Endothelial cell of umbilical vein (primary cell): ENCODE measurements at regions not wholly inside any gene's neighbourhood (a gene's known extent, or its start where the extent isn't known, plus 50 kb on each side); places are given as distances from the start of the nearest gene placed in this dataset.
"Not testable (repeated sequence)": the region's sequence is repeated elsewhere in the genome, so short reads cannot be mapped to it uniquely, and the experiment has no call there.

Experiments used
- BruUV-seq: library from RNA; stranded (reverse); fragments of 400-500 nt; replicated peaks from 2 replicates; lab custom pipeline; 2021; lab: Mats Ljungman, UMichigan
- CTCF ChIA-PET: fragments of 300-600, 350-600 bp; sonication (Branson Sonifier 250); formaldehyde crosslinking; loops from one replicate; lab custom pipeline; 2021; ENCODE audit warnings: antibody characterized with exemption, inconsistent platforms; lab: Charles Lee
- POLR2A ChIA-PET: fragments of 300-600, 350-600 bp; sonication (Branson Sonifier 250); formaldehyde crosslinking; loops from one replicate; lab custom pipeline; 2021; ENCODE audit warnings: antibody characterized with exemption, inconsistent platforms; lab: Charles Lee
- DNase-seq: peaks from one replicate; pipeline ENCODE4 v3.0.0-alpha.2; 2011; ENCODE audit warnings: low read depth, low spot score
- FAIRE-seq: peaks from 2 replicates; lab custom pipeline; 2011; peaks lifted over from hg19 to GRCh38; lab: Jason Lieb, UNC
- H2AFZ ChIP-seq: 2 replicates; pipeline ENCODE4 v1.6.0; 2012; ENCODE audit warnings: low read depth, low read length, control low read depth, inconsistent platforms
- H3K27ac ChIP-seq: 2 replicates; pipeline ENCODE4 v1.5.1; 2011; ENCODE audit warnings: low read depth, mild to moderate bottlenecking, control low read depth, low read length, moderate library complexity; ENCODE audit not compliant: insufficient read depth
- H3K27me3 ChIP-seq, 2 experiments: 2 replicates each; pipeline versions ENCODE4 v1.6.0 to v1.6.1; 2011; ENCODE audit warnings: low read length in 2 of 2, mixed read lengths in 1 of 2; ENCODE audit not compliant: control insufficient read depth in 2 of 2, insufficient read depth in 2 of 2
- H3K36me3 ChIP-seq, 2 experiments: 2 replicates in 1 of 2; 3 replicates in 1 of 2; pipeline ENCODE4 v1.5.1; 2011; ENCODE audit warnings: low read length in 2 of 2, mild to moderate bottlenecking in 1 of 2, moderate library complexity in 1 of 2; ENCODE audit not compliant: control insufficient read depth in 2 of 2, insufficient read depth in 2 of 2; ENCODE audit errors: extremely low read depth in 1 of 2
- H3K4me1 ChIP-seq: 3 replicates; pipeline ENCODE4 v1.5.1; 2011; ENCODE audit warnings: mild to moderate bottlenecking, low read length; ENCODE audit not compliant: control insufficient read depth, insufficient read depth; ENCODE audit errors: extremely low read depth
- H3K4me2 ChIP-seq: 2 replicates; pipeline ENCODE4 v1.6.1; 2011; ENCODE audit warnings: low read length, control low read depth, mixed read lengths; ENCODE audit not compliant: insufficient read depth
- H3K4me3 ChIP-seq, 3 experiments: fragments of 200-600 bp in 1 of 3; sonication (generic), shearing (Covaris generic) in 1 of 3; replicated peaks in 1 of 3; 2 replicates each; pipeline ENCODE4 v1.5.1; 2011 to 2016; ENCODE audit warnings: control low read depth in 3 of 3, low read length in 3 of 3, mild to moderate bottlenecking in 2 of 3, inconsistent platforms in 1 of 3, low read depth in 1 of 3, moderate library complexity in 1 of 3; ENCODE audit not compliant: insufficient read depth in 1 of 3
- H3K79me2 ChIP-seq: 2 replicates; pipeline ENCODE4 v1.6.0; 2012; ENCODE audit warnings: low read length, inconsistent platforms; ENCODE audit not compliant: control insufficient read depth, insufficient read depth
- H3K9ac ChIP-seq: replicated peaks from 2 replicates; pipeline ENCODE3; 2011; ENCODE audit warnings: low read length, control low read depth; ENCODE audit not compliant: insufficient read depth; ENCODE audit errors: extremely low read depth
- H3K9me1 ChIP-seq: replicated peaks from 3 replicates; pipeline ENCODE4 v1.6.0; 2011; ENCODE audit warnings: mild to moderate bottlenecking, low read length; ENCODE audit not compliant: control insufficient read depth, insufficient read depth; ENCODE audit errors: extremely low read depth
- H3K9me3 ChIP-seq: replicated peaks from 2 replicates; pipeline ENCODE4 v1.5.1; 2012; ENCODE audit warnings: low read length, inconsistent platforms; ENCODE audit not compliant: control insufficient read depth, insufficient read depth
- H4K20me1 ChIP-seq: replicated peaks from 2 replicates; pipeline ENCODE3; 2011; ENCODE audit warnings: mild to moderate bottlenecking, low read length; ENCODE audit not compliant: control insufficient read depth, insufficient read depth; ENCODE audit errors: extremely low read depth
- POLR2A ChIP-seq: IDR thresholded peaks from 2 replicates; pipeline ENCODE4 v1.6.1; 2012; ENCODE audit warnings: low read depth, mild to moderate bottlenecking, control low read depth, low read length
- dilution Hi-C: fragments of 300-500 bp; cut with MboI; formaldehyde crosslinking; loops from one replicate; pipeline ENCODE4 v1.15.0; 2019; ENCODE audit warnings: low sequenced_read_pairs; ENCODE audit not compliant: extremely low pct_ligation_motif_present
- intact Hi-C: fragments of 100-400 bp; cut with micrococcal nuclease; formaldehyde crosslinking; loops from one replicate; pipeline ENCODE4 v1.10.0; 2022
- TF ChIP-seq, protein P1 (sequence below): IDR thresholded peaks from 2 replicates; pipeline ENCODE4 v1.6.1; 2011; ENCODE audit not compliant: insufficient read depth, insufficient read length

DNA sequence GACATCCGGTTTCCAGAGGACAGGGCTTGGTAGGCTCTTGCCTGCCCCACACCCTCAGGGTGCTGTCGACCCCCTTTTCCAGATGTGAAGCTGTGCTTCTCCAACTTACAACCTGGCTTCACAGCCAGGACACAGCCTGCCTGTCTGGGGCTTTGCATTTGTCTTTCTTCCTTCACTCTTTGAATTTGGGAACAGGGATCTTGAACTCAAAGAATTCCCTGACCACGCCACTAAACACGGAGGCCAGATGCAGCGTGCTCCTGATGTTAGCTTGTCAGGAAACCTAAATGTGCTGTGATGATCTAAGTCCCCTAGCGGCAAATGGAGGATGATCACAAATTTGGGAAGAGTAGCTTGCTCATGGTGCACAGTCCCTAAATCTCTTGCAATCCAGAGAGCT lies 244.8 kb upstream of the RGMA start:
- dilution Hi-C loops (no loop called here), intact Hi-C loops (no loop called here)
- Histone ChIP-seq H3K9me1 (no peaks in the 10 kb centered on the region), H2AFZ (no peak overlapping the region), H3K4me2 (no peak overlapping the region), H3K4me1 (no peaks in the 10 kb centered on the region), H3K36me3 (no peaks in the 10 kb centered on the region), H3K79me2 (no peaks in the 10 kb centered on the region), H3K4me3 (no peak overlapping the region), H3K27ac (no peak overlapping the region), H4K20me1 (no peaks in the 10 kb centered on the region), H3K27me3 (no peaks in the 10 kb centered on the region), H3K9me3 (no peaks in the 10 kb centered on the region), H3K9ac (no peak overlapping the region)
- ChIA-PET POLR2A (no interaction called here), CTCF (no interaction called here)
- no peak for TF ChIP-seq POLR2A
- TF ChIP-seq, protein P1, sequence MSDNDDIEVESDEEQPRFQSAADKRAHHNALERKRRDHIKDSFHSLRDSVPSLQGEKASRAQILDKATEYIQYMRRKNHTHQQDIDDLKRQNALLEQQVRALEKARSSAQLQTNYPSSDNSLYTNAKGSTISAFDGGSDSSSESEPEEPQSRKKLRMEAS = no peak
- no TSS peak for BruUV-seq
- DNase-seq (no peak), FAIRE-seq (no peak)

DNA sequence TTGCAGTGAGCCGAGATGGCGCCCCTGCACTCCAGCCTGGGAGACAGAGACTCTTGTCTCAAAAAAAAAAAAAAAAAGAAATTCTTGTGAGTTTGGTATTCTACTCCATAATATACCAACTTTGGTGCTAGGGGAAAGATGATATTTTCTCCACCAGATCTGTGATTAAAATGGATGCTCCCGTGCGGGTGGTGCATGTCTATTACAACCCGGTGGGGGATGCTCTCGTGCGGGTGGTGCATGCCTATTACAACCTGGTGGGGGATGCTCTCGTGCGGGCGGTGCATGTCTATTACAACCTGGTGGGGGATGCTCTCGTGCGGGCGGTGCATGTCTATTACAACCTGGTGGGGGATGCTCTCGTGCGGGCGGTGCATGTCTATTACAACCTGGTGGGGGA lies 244.1 kb upstream of the RGMA start:
- CTCF ChIA-PET, H3K79me2 ChIP-seq, POLR2A ChIA-PET, dilution Hi-C loops, FAIRE-seq, H3K4me3 ChIP-seq, H3K9me1 ChIP-seq, H3K9me3 ChIP-seq, H3K36me3 ChIP-seq, H3K9ac ChIP-seq, H2AFZ ChIP-seq, H3K4me2 ChIP-seq, DNase-seq, H3K4me1 ChIP-seq, BruUV-seq, H3K27ac ChIP-seq, H4K20me1 ChIP-seq, intact Hi-C loops, H3K27me3 ChIP-seq: not testable (repeated sequence)
